GM12892 (cell line): ENCODE measurements at regions not wholly inside any gene's neighbourhood (a gene's known extent, or its start where the extent isn't known, plus 50 kb on each side); places are given as distances from the start of the nearest gene placed in this dataset.

ENCODE experiments used
- POLR2A ChIP-seq: IDR thresholded peaks from 2 replicates; pipeline ENCODE4 v1.6.1; 2011; ENCODE audit warnings: low read depth, low read length, control low read depth
- POLR2AphosphoS5 ChIP-seq: IDR thresholded peaks from 2 replicates; pipeline ENCODE4 v1.6.1; 2011; ENCODE audit warnings: low read depth, low read length, control low read depth

GRCh38 chr2:221883976-221884375 lies 311.9 kb upstream of the EPHA4 start:
- no peak for TF ChIP-seq POLR2AphosphoS5
- TF ChIP-seq POLR2A = no peak
